ENCODE measurements at regions not wholly inside any gene's neighbourhood (a gene's known extent, or its start where the extent isn't known, plus 50 kb on each side); places are given as distances from the start of the nearest gene placed in this dataset.
"Not testable (repeated sequence)": the region's sequence is repeated elsewhere in the genome, so short reads cannot be mapped to it uniquely, and the experiment has no call there.

DNA sequence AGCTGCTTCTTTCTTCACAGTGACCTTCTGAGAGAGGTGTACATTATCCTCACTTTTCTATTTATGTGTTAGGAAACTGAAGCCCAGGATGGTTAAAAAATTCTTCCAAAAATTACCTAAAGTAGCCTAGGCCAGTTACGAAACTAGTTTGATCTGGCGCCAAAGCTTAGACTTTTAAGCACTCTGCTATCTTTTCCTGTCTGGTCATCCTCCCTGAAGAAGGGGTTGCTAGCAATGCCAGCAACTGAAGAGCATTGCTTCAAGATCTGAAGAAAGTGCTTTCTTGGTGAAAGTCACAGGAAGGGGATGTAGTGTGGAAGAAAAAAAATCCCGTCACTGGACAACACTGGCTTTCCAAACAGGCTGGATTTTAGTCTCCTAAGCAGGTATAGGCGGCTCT lies 618.8 kb upstream of the GRM7 start:
- DNase-seq = no peak

DNA sequence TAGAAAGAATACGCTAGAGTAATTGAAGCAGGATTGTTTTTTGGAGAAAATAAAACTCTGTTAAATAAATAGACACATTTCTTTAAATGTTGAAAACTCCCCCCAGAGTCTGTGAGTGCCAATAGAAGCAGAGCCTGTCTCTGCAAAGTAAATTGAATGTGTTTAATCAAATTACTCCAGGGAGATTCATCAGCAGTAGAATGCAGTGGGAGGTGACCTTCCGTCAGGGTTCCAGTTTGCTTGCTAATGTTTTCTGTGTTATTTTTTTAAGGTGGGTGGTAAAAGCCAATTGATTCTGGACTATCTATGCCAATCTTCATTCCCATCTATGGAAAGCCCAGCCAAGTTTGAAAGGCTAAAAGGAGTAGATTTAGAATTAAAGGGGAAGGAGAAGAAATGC lies 612.4 kb upstream of the GRM7 start:
- DNase-seq = no peak

DNA sequence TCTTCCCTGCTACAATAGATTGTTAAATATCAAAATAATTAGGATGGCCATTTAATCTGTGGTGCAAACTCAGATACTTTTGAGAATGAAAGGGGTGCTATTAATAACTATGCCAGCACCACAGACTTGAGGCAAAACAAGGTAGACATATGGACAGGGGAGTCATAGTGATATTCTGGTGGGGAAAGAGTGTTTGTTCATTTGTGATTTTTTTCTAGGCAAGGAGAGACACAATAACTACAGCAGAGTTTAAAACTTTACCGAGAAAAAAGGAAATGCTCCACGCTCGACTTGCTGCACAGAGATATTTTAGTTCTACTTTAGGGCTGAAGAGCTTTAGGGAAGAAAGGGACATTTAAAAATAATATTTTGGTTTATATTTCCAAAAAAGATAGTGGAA lies 611.2 kb upstream of the GRM7 start:
- no peak for DNase-seq

DNA sequence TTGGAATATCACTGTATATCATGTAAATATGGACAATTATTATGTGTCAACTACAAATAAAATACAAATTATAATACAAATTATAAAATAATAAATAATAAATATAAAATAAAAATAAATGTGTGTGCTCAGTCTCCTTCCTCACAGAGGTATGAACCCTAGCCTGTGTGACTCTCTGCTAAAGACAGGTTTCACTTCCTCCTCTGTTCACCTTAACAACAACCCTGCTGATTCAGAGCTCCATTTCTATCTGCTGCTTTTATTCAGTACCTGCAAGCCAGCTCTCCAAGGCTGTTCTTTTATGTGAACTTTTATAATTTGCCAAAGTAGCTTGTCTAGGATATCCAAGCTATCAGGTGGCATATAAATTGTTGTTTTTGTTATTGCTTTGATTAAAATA lies 610.7 kb upstream of the GRM7 start:
- no peak for DNase-seq

DNA sequence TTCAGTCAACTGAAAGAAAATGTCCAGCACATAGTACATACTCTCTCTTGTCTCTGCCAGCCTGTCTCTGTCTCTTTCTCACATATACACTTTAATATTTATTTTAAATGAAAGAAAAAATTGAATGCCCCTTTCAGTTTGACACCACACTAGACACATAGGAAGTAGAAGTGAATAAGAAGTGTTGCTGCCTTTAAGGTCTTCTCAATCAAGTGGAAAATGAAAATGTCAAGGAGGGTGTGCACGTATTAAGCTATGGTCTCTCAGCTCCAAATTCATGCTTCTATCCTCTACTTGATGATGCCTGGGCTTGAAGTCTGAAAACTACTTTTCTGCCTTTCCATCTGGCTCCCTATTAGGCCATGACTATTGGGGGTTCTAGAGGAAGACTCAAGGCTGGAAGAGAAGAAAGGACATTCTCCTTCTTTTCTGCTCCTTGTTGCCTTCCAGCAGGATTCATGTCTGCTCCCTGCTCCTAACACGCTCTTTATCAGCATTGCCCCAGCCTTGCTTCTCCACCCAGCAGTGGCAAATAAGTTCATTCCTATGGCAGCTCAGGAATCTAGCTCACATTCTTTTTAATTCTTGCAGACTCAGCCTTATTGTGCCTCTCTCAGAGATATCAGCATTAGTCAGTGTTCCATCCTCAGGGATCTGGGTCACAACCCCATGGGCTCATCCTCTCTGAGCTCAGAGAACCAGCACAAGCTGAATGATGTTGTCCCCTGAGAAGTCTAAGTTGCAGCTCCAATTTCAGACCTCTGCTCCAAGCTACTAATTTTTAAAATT lies 609.1 kb upstream of the GRM7 start:
- DNase-seq = no peak

DNA sequence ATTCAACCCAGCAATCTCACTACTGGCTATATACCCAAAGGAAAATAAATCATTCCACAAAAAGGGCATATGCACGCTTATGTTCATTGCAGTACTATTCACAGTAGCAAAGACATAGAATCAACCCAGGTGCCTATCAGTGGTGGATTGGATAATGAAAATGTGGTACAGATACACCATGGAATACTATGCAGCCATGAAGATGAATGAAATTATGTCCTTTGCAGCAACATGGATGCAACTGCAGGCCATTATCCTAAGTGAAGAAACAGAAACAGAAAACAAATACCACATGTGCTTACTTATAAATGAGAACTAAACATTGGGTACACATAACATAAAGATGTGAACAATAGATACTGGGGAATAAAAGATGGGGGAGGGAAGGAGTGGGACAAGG lies 606.4 kb upstream of the GRM7 start:
- DNase-seq = no peak

DNA sequence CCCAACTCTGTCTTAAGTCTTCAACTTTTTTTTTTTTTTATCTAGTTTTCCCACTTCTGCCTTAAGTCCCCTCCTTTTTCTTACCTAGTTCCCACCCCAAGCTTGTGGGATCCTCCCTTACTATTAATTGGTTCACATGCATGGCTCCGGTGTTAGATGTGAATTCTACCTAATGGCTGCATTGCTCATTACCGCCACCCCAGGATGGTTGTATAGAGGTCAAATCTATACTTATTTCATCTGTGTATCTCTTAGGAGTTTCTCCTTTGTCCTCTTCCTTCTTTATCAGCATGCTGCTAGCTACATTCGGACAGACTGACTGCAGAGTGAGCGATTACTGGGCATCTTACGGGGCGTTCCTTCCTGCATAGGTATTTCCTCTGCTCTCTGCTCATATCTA lies 605.7 kb upstream of the GRM7 start:
- DNase-seq = no peak

DNA sequence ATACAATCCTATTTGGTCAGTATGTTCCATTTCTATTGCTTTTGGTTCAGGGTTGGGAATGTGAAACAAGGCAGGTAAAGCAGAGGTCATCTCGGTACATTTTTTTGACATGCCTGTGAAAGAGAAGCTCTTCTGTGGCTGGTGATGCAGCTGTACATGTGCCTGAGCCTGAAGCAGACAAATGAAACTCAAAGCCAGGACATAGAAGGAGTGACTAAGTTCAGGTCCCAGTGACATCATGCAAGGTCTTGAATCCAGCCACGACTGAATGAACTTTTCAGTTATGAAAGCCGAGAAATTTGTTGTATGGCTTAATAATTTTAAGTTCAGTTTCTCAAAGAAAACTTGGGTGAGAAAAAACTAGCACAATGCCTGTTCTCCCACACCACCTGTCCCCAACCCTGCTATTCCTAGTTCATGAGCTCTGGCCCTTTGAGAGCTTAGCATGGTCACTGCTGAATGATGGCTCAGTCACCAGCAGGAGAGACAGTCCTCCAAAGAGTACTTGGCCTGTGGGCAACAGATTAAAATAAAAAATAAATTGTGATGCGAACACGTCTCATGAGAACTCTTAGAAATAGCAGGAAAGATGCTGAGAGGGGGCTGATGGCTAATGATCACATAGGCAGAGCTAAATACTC lies 600.2 kb upstream of the GRM7 start:
- no peak for DNase-seq

DNA sequence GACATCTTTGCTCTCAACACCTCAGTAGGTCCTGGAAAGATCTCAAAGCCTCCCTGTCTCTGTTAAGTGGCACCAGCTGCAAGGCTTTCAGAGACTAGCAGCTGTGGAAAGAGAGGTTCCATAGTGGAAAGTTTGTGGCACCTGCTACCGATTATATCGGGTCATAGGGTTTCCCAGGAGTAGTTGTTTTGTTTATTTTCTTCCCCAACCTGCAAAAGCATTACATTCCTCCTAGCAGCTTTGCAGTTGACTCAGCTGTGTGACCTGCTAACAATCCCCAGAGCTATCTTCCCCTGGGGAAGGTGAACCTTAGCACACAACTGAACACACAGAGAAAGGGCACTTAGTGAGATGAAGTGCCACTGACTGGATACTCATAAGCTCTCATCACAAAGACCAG lies 598.9 kb upstream of the GRM7 start:
- no peak for DNase-seq

DNA sequence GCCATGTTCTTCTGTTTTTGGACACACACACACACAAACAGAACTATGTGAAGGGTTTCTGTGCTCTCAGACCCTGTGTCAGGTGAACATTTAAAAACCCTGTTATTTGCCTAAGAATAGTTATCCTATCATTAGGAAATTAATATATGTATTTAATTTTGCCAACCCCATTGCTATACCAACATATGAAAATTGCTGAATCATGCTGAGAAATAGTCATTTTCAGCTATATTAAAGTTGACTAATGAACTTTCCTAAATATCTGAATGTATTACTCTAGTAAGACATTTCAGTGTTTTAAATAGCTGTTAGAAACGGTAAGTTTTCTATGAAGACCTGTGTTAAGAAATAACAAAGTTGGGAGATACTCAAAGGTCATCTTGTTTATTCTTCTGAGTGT lies 596.9 kb upstream of the GRM7 start:
- DNase-seq = no peak

DNA sequence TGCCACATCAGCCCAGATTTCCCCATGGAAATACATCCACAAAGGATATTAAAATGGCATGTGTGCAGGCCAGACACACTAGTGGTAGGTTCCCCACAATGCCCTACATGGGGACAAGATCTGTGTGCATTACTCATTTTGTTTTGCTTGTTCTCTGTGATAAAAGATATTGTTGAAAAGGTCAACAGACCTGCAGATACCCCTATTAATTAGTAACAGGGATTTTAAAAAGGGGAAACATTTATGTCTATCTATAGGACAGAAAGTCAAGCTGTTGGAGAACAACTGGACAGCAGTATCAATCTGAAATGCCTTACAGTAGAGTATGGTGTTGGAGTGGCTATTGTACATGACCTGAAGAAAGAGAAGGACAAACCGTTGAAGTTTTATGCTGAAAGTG lies 596.0 kb upstream of the GRM7 start:
- no peak for DNase-seq

DNA sequence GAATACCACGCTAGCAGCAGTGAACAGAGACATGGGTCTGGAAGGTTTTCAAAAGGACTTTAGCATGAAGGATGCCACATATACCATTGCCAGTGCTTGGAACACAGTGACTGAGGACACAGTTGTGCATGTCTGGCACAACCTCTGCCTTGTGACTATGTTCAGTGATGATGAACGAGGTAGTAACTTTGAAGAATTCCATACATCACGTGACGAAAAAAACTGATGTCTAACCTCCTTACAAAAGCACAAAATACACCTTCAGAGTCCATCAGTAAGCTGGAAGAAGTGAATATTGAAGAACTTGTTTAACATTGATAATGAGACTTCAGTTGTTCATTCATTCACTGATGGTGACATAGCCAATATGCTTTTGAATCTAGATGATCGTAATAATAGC lies 594.8 kb upstream of the GRM7 start:
- DNase-seq = no peak

DNA sequence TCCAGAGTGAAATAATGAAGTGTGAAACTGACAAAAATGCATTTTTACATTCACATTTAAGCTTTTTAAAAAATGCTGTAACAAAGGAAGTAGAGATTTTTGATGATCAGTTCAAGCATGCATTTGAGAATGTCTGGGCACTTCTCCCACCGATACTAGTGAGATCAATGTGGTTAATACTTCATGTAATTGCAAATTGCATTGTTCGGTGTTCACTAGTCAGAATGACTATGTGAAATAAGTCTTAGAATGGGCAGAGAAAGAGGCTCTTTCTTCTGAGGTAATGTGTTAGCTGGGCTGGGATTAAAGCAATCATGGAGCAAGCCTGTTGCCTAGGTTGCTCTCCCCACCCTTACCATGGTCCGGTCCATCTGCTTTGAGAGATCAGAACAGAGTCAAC lies 587.0 kb upstream of the GRM7 start:
- DNase-seq = no peak

DNA sequence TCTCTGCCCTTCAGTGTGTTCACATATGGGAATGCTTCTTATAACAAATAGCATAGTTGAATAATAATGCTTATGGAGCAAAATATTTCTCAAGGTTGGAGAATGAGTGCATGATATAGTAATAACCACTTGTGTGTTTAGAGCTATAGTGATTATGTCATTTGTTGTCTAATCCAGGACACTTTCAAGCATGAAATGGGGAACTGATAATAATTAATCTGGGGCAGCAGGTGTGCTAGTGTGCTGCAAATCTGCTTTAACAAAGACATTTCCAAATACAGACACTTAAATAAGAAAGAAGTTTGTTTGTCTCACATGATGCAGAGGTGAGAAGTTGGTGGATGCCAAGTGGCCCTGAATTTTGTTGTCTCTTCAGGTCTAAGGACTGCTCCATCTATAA lies 579.3 kb upstream of the GRM7 start:
- DNase-seq = no peak

DNA sequence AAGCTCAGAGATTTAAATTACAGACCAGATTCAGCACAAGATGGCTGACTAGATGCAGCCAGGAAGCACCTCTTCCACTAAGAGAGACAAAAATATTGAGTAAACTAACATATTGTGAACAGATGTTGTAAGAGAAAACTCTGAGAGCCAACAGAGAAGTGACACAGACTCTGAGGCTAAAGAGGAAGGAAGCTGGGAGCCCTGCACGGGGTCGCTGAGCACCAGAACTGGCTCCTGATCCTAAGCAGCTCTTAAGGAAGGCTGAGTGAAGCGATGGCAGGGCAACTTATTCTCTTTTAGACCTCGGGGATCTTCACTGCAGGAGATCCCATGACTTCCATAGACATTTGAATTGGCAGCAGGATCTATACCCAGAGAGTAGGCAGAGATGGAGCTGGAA lies 578.0 kb upstream of the GRM7 start:
- no peak for DNase-seq

DNA sequence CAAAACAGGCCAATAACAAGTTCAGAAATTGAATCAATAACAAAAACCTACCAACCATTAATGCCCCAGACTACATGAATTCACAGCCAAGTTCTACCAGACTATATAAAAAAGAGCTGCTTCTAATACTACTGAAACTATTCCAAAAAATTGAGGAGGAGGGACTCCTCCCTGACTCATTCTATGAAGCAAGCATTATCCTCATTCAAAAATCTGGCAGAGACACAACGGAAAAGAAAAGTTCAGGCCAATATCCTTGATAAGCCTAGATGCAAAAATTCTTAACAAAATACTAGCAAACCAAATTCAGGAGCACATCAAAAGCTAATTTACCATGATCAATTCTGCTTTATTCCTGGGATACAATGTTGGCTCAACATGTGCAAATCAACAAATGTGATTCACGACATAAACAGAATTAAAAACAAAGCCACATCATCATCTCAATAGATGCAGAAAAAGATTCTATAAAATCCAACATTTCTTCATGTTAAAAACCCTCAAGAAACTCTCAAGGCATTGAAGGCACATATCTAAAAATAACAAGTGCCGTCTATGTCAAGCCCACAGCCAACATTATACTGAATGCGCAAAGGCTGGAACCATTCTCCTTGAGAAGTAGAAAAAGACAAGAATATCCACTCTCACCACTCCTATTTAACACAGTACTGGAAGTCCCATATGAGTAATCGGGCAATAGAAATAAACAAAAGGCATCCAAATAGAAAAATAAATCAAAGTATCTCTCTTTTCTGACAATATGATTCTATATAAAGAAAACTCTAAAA lies 573.6 kb upstream of the GRM7 start:
- no peak for DNase-seq

DNA sequence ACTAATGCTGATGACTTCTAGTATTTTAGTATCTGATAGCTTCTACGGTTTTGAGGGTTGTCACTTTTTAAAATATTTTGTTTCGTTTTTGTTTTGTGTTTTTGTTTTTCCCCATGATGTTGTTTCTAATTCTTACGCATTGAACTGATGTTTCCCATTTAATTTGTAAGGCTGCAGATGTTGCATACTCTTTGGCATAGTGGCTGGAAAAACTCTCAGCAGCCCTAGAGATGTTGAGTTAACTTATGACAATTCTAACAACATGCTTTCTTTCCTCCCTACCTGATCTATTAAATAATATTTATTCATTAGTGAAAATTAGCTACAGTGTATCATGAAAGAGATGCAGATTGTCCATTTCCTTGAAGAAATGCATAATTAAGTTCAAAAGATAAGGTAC lies 559.3 kb upstream of the GRM7 start:
- DNase-seq = no peak

DNA sequence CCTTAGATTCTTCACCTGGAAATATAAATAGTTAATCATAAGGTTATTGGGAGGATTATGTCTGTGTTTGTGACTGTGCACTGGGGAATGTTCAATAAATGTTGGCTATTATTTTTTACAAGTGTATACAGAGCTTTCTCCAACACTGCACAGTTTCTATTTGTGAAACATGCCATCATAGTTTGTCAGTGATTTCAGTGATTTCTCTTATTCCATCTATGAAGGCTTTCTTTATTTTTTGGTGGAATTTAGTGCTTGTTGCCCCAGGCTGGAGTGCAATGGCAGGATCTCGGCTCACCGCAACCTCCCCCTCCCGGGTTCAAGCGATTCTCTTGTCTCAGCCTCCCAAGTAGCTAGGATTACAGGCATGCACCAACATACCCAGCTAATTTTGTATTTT lies 545.0 kb upstream of the GRM7 start:
- DNase-seq = no peak

DNA sequence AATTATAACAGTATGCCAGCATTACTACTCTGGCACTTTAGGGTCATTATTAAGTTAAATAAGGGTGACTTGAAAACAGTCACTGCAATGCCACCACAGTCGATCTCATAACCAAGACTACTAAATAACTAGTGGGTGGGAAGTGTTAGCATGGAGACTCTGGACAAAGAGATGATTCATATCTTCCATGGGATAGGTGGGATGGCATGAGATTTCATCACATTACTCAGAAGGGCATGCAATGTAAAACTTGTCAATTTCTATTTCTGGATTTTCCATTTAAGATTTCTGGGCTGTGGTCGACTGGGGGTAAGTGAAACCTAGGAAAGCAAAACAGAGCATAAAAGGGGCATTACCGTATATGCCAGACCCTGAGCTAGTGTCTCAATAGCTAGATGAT lies 538.9 kb upstream of the GRM7 start:
- DNase-seq = no peak

DNA sequence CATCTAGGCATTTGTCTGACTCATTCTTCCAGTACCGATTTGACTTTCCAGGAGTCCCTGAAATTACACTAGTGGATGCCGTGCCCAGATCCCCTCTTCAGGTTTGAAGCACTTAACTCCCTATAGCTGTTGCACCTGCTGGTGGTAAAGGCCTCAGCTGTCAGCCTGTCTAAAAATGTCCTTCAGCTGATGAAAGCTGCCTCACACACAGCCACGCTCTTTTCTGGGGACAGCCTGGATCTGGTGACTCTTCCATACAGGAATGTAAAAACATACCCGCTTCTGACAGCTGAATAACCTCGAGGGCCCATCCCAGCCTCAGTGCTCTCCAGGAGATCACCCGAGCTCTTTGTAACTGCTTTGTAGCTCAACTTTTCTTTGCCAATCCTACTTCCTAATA lies 534.1 kb upstream of the GRM7 start:
- DNase-seq = no peak

DNA sequence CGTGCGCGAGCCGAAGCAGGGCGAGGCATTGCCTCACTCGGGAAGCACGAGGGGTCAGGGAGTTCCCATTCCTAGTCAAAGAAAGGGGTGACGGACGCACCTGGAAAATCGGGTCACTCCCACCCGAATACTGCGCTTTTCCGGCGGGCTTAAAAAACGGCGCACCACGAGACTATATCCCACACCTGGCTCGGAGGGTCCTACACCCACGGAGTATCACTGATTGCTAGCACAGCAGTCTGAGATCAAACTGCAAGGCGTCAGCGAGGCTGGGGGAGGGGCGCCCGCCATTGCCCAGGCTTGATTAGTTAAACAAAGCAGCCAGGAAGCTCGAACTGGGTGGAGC lies 520.0 kb upstream of the GRM7 start:
- not testable (repeated sequence) for DNase-seq

DNA sequence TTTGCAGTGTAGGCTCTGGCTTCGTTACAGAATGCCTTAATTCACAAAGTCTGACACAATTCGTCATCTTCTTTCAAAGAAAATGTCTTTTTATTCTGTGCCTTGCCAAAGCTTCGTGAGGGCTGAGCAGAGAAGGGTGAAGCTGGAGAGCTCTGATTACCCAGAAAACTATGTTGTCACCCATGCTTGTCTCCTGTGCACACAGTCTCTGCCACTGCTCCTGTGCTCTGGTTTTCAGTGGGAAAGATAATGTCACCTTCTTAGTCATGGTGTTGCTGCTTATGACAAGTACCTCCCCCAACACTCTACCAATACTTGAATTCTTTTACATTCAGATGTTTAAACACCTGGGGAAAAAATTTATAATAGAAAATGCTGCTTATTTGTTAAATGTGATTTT lies 509.2 kb upstream of the GRM7 start:
- no peak for DNase-seq

DNA sequence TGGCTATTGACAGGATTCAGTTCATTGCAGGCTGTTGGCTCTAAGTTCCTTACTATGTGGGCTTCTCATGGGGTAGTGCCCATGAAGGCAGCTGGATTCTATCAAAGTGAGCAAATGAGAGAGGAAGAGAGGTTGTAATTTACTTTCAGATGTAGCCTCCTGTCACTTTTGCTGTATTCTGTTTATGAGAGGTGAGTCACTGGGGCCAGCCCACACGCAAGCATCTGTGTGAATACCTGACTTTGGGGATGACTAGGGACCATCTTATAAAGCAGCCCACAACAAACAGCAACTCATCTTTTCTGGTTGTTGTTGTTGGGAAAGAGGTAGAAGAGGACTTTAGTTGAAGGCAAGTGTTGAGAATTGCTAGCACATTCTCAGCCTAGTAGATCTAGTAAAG lies 506.3 kb upstream of the GRM7 start:
- DNase-seq = no peak

DNA sequence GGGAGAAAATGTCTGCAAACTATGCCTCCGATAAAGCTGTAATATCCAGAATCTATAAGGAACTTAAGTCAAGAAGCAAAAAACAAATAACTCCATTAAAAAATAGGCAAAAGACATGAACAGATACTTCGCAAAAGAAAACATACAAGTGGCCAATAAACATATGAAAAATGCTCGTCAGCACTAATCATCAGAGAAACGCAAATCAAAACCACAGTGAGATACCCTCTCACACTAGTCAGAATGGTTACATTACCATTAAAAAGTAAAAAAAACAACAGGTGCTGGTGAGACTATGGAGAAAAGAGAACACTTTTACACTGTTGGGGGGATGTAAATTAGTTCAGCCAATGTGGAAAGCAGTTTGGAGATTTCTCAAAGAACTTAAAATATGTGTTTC lies 498.5 kb upstream of the GRM7 start:
- DNase-seq = no peak
